ENCODE measurements at regions not wholly inside any gene's neighbourhood (a gene's known extent, or its start where the extent isn't known, plus 50 kb on each side); places are given as distances from the start of the nearest gene placed in this dataset.

GRCh38 chr5:4630031-4630430 lies 510.1 kb upstream of the ADAMTS16 start:
- TF ChIP-seq GATA2 (IDR thresholded peaks at IDR 0.05; ENCODE audit: low read depth, low read length) = no peak
- no peak for TF ChIP-seq GATA3 (IDR thresholded peaks at IDR 0.05; ENCODE audit: low read depth, low read length)

GRCh38 chr5:4634342-4634741 lies 505.8 kb upstream of the ADAMTS16 start:
- TF ChIP-seq GATA3 (IDR thresholded peaks at IDR 0.05; ENCODE audit: low read depth, low read length) (no peak), GATA2 (IDR thresholded peaks at IDR 0.05; ENCODE audit: low read depth, low read length) (no peak)

- TF ChIP-seq GATA3 (IDR thresholded peaks at IDR 0.05; ENCODE audit: low read depth, low read length) (no peak), GATA2 (IDR thresholded peaks at IDR 0.05; ENCODE audit: low read depth, low read length) (no peak)
These were observed 503.8 kb upstream of the ADAMTS16 start for GRCh38 chr5:4636378-4636777.

- TF ChIP-seq GATA3 (IDR thresholded peaks at IDR 0.05; ENCODE audit: low read depth, low read length) (no peak), GATA2 (IDR thresholded peaks at IDR 0.05; ENCODE audit: low read depth, low read length) (no peak)
These were observed 500.2 kb upstream of the ADAMTS16 start for GRCh38 chr5:4639946-4640345.

GRCh38 chr5:4640795-4641194 lies 499.3 kb upstream of the ADAMTS16 start:
- TF ChIP-seq GATA2 (IDR thresholded peaks at IDR 0.05; ENCODE audit: low read depth, low read length) = no peak
- no peak for TF ChIP-seq GATA3 (IDR thresholded peaks at IDR 0.05; ENCODE audit: low read depth, low read length)

GRCh38 chr5:4642525-4642924 lies 497.6 kb upstream of the ADAMTS16 start:
- TF ChIP-seq GATA2 (IDR thresholded peaks at IDR 0.05; ENCODE audit: low read depth, low read length) (no peak), GATA3 (IDR thresholded peaks at IDR 0.05; ENCODE audit: low read depth, low read length) (no peak)

- TF ChIP-seq GATA2 (IDR thresholded peaks at IDR 0.05; ENCODE audit: low read depth, low read length) (no peak), GATA3 (IDR thresholded peaks at IDR 0.05; ENCODE audit: low read depth, low read length) (no peak)
These were observed 496.9 kb upstream of the ADAMTS16 start for GRCh38 chr5:4643190-4643589.

- TF ChIP-seq GATA3 (IDR thresholded peaks at IDR 0.05; ENCODE audit: low read depth, low read length) (no peak), GATA2 (IDR thresholded peaks at IDR 0.05; ENCODE audit: low read depth, low read length) (no peak)
These were observed 496.2 kb upstream of the ADAMTS16 start for GRCh38 chr5:4643960-4644359.

- no peak for TF ChIP-seq GATA2 (IDR thresholded peaks at IDR 0.05; ENCODE audit: low read depth, low read length)
- no peak for TF ChIP-seq GATA3 (IDR thresholded peaks at IDR 0.05; ENCODE audit: low read depth, low read length)
These were observed 493.3 kb upstream of the ADAMTS16 start for GRCh38 chr5:4646715-4647375.

- TF ChIP-seq GATA2 (IDR thresholded peaks at IDR 0.05; ENCODE audit: low read depth, low read length) (no peak), GATA3 (IDR thresholded peaks at IDR 0.05; ENCODE audit: low read depth, low read length) (no peak)
These were observed 492.2 kb upstream of the ADAMTS16 start for GRCh38 chr5:4647955-4648354.

- TF ChIP-seq GATA2 (IDR thresholded peaks at IDR 0.05; ENCODE audit: low read depth, low read length) = no peak
- TF ChIP-seq GATA3 (IDR thresholded peaks at IDR 0.05; ENCODE audit: low read depth, low read length) = no peak
These were observed 488.1 kb upstream of the ADAMTS16 start for GRCh38 chr5:4651806-4652565.

- no peak for TF ChIP-seq GATA2 (IDR thresholded peaks at IDR 0.05; ENCODE audit: low read depth, low read length)
- no peak for TF ChIP-seq GATA3 (IDR thresholded peaks at IDR 0.05; ENCODE audit: low read depth, low read length)
These were observed 486.7 kb upstream of the ADAMTS16 start for GRCh38 chr5:4653475-4653874.

GRCh38 chr5:4659851-4660250 lies 480.3 kb upstream of the ADAMTS16 start:
- no peak for TF ChIP-seq GATA3 (IDR thresholded peaks at IDR 0.05; ENCODE audit: low read depth, low read length)

GRCh38 chr5:4661326-4661725 lies 478.8 kb upstream of the ADAMTS16 start:
- TF ChIP-seq GATA2 (IDR thresholded peaks at IDR 0.05; ENCODE audit: low read depth, low read length) (no peak), GATA3 (IDR thresholded peaks at IDR 0.05; ENCODE audit: low read depth, low read length) (no peak)

GRCh38 chr5:4661836-4662235 lies 478.3 kb upstream of the ADAMTS16 start:
- TF ChIP-seq GATA2 (IDR thresholded peaks at IDR 0.05; ENCODE audit: low read depth, low read length) (no peak), GATA3 (IDR thresholded peaks at IDR 0.05; ENCODE audit: low read depth, low read length) (no peak)
